GM23338 (cell line): ENCODE measurements at regions not wholly inside any gene's neighbourhood (a gene's known extent, or its start where the extent isn't known, plus 50 kb on each side); places are given as distances from the start of the nearest gene placed in this dataset.

ENCODE experiments used
- ATAC-seq: fragments of 200-7000 bp; cut with Tn5 transposase; 3 replicates; pipeline ENCODE4 v1.9.1; 2020
- DNase-seq: peaks from one replicate; pipeline ENCODE4 v3.0.0-alpha.2; 2015; ENCODE audit warnings: low spot score
- H2AFZ ChIP-seq: fragments of 200-600 bp; sonication (generic); 2 replicates; pipeline ENCODE4 v1.8.0; 2016; ENCODE audit warnings: antibody characterized with exemption, mild to moderate bottlenecking, moderate library complexity
- H3F3A ChIP-seq: fragments of 200-600 bp; sonication (generic); replicated peaks from 2 replicates; pipeline ENCODE4 v1.8.0; 2017; ENCODE audit warnings: antibody characterized with exemption, mixed run types, low read depth
- H3K27ac ChIP-seq: fragments of 200-600 bp; sonication (generic); 2 replicates; pipeline ENCODE4 v1.6.1; 2016; ENCODE audit warnings: low read depth
- H3K27me3 ChIP-seq: fragments of 200-600 bp; sonication (generic); 2 replicates; pipeline ENCODE4 v1.8.0; 2016; ENCODE audit warnings: mild to moderate bottlenecking, mixed run types, moderate library complexity; ENCODE audit not compliant: insufficient read depth
- H3K36me3 ChIP-seq: fragments of 200-600 bp; sonication (generic); 2 replicates; pipeline ENCODE4 v1.8.0; 2016; ENCODE audit warnings: mild to moderate bottlenecking; ENCODE audit not compliant: insufficient read depth
- H3K4me1 ChIP-seq: fragments of 200-600 bp; sonication (generic); 2 replicates; pipeline ENCODE4 v1.8.0; 2016; ENCODE audit warnings: mild to moderate bottlenecking, moderate library complexity; ENCODE audit not compliant: insufficient read depth
- H3K4me2 ChIP-seq: fragments of 200-600 bp; sonication (generic); 2 replicates; pipeline ENCODE4 v1.7.1; 2017; ENCODE audit warnings: mixed run types
- H3K4me3 ChIP-seq: fragments of 200-600 bp; sonication (generic); 2 replicates; pipeline ENCODE4 v1.6.1; 2016; ENCODE audit warnings: mixed run types
- H3K79me2 ChIP-seq: fragments of 200-600 bp; sonication (generic); replicated peaks from 2 replicates; pipeline ENCODE4 v1.8.0; 2017; ENCODE audit warnings: mild to moderate bottlenecking; ENCODE audit not compliant: insufficient read depth
- H3K9me2 ChIP-seq: fragments of 200-600 bp; sonication (generic); 2 replicates; pipeline ENCODE4 v1.8.0; 2017; ENCODE audit not compliant: insufficient read depth
- H4K20me1 ChIP-seq: fragments of 200-600 bp; sonication (generic); replicated peaks from 2 replicates; pipeline ENCODE4 v1.8.0; 2017; ENCODE audit warnings: mild to moderate bottlenecking; ENCODE audit not compliant: insufficient read depth
- H3K27ac Mint-ChIP-seq: 2 replicates; pipeline ENCODE4 v1.8.0; 2020; ENCODE audit warnings: inconsistent platforms, mild to moderate bottlenecking, moderate library complexity, mixed read lengths
- H3K27me3 Mint-ChIP-seq: 3 replicates; pipeline ENCODE4 v1.8.0; 2022; ENCODE audit warnings: low read depth, mild to moderate bottlenecking, moderate library complexity, mixed read lengths, inconsistent platforms; ENCODE audit not compliant: insufficient read depth, poor library complexity
- H3K36me3 Mint-ChIP-seq: 3 replicates; pipeline ENCODE4 v1.8.0; 2021; ENCODE audit warnings: low read depth, mild to moderate bottlenecking, inconsistent platforms, moderate library complexity, mixed read lengths
- H3K4me1 Mint-ChIP-seq: 3 replicates; pipeline ENCODE4 v1.8.0; 2020; ENCODE audit warnings: mild to moderate bottlenecking, inconsistent platforms, mixed read lengths
- H3K4me3 Mint-ChIP-seq: 3 replicates; pipeline ENCODE4 v1.8.0; 2021; ENCODE audit warnings: moderate library complexity, mild to moderate bottlenecking, inconsistent platforms, mixed read lengths
- H3K9me3 Mint-ChIP-seq: 3 replicates; pipeline ENCODE4 v1.8.0; 2020; ENCODE audit warnings: moderate library complexity, mild to moderate bottlenecking, inconsistent platforms, mixed read lengths
- CREB1 ChIP-seq: fragments of 250-450 bp; sonication (Bioruptor Pico); IDR thresholded peaks from 2 replicates; pipeline ENCODE4 v1.5.0; 2020; ENCODE audit warnings: low read depth, mild to moderate bottlenecking, moderate library complexity
- CTCF ChIP-seq, 2 experiments: fragments of 200-600 bp in 1 of 2; sonication (generic) in 1 of 2; conservative IDR thresholded peaks; 2 replicates each; pipeline versions ENCODE4 v1.5.1 to v1.6.1; 2016 to 2017; ENCODE audit warnings: antibody characterized with exemption in 2 of 2, low read depth in 2 of 2, mild to moderate bottlenecking in 2 of 2, moderate library complexity in 1 of 2
- ETS1 ChIP-seq: IDR thresholded peaks from 2 replicates; pipeline ENCODE4 v1.6.1; 2016; ENCODE audit warnings: antibody characterized with exemption
- EZH2 ChIP-seq: fragments of 200-600 bp; sonication (generic); IDR thresholded peaks from one replicate; pipeline ENCODE4 v1.8.0; 2017; ENCODE audit warnings: antibody characterized with exemption, mild to moderate bottlenecking, low read depth; ENCODE audit not compliant: unreplicated experiment
- EZH2phosphoT487 ChIP-seq: fragments of 200-600 bp; sonication (generic); IDR thresholded peaks from one replicate; pipeline ENCODE4 v1.8.1; 2018; ENCODE audit warnings: antibody characterized with exemption; ENCODE audit not compliant: unreplicated experiment
- JUNB ChIP-seq: IDR thresholded peaks from one replicate; pipeline ENCODE4 v1.6.1; 2016; ENCODE audit warnings: antibody characterized with exemption; ENCODE audit not compliant: unreplicated experiment
- NANOG ChIP-seq: IDR thresholded peaks from 2 replicates; pipeline ENCODE4 v1.6.1; 2016; ENCODE audit warnings: antibody characterized with exemption, borderline replicate concordance
- POLR2AphosphoS5 ChIP-seq: IDR thresholded peaks from 2 replicates; pipeline ENCODE4 v1.6.1; 2016; ENCODE audit warnings: antibody characterized with exemption, low read depth
- REST ChIP-seq: IDR thresholded peaks from one replicate; pipeline ENCODE4 v1.6.1; 2018; ENCODE audit warnings: antibody characterized with exemption; ENCODE audit not compliant: unreplicated experiment
- STAT1 ChIP-seq: IDR thresholded peaks from one replicate; pipeline ENCODE4 v1.6.1; 2016; ENCODE audit warnings: antibody characterized with exemption; ENCODE audit not compliant: unreplicated experiment
- ZNF114 ChIP-seq: fragments of 250-450 bp; sonication (Bioruptor Pico); IDR thresholded peaks from 2 replicates; pipeline ENCODE4 v1.5.0; 2020; ENCODE audit warnings: mild to moderate bottlenecking, moderate library complexity
- ZNF331 ChIP-seq: fragments of 250-450 bp; sonication (Bioruptor Pico); IDR thresholded peaks from 2 replicates; pipeline ENCODE4 v1.5.0; 2020; ENCODE audit warnings: low read depth, mild to moderate bottlenecking, moderate library complexity
- ZNF462 ChIP-seq: fragments of 250-450 bp; sonication (Bioruptor Pico); IDR thresholded peaks from 2 replicates; pipeline ENCODE4 v1.5.0; 2020; ENCODE audit warnings: mild to moderate bottlenecking, moderate library complexity

GRCh38 chr1:75996196-75996595 lies 64.0 kb upstream of the ASB17 start:
- no peak for DNase-seq
- no peak overlapping the region for H2AFZ ChIP-seq
- H3K4me2 ChIP-seq, result no peak overlapping the region
- Mint-ChIP-seq H3K27ac (no peak overlapping the region), H3K4me1 (peaks cover 3% of the 10 kb centered on the region; the same call in 2 of the 3 replicates), H3K27me3 (peaks cover 1% of the 10 kb centered on the region), H3K36me3 (no peaks in the 10 kb centered on the region), H3K4me3 (no peak overlapping the region), H3K9me3 (peaks cover 2% of the 10 kb centered on the region; the same call in 2 of the 3 replicates)
- no peaks in the 10 kb centered on the region for H3F3A ChIP-seq
- H3K9me2 ChIP-seq, result peaks cover 3% of the 10 kb centered on the region; the same call in 1 of the 2 replicates
- no peak overlapping the region for H3K4me3 ChIP-seq
- H3K27ac ChIP-seq, result no peak overlapping the region
- TF ChIP-seq ZNF462 (CRISPR knock-in tag) (no peak), REST (no peak), ZNF331 (CRISPR knock-in tag) (no peak), STAT1 (no peak), POLR2AphosphoS5 (no peak), NANOG (no peak), CREB1 (CRISPR knock-in tag) (no peak), JUNB (no peak), EZH2phosphoT487 (no peak), CTCF (conservative IDR thresholded peaks at IDR 0.05; ENCODE audit: low read depth in 2 of 2) (no peak), ZNF114 (CRISPR knock-in tag) (no peak), EZH2 (no peak), ETS1 (no peak)
- no peaks in the 10 kb centered on the region for H3K36me3 ChIP-seq
- H3K27me3 ChIP-seq, result no peaks in the 10 kb centered on the region
- no peaks in the 10 kb centered on the region for H3K4me1 ChIP-seq
- no peaks in the 10 kb centered on the region for H3K79me2 ChIP-seq
- no peak for ATAC-seq
- no peaks in the 10 kb centered on the region for H4K20me1 ChIP-seq
